ACC112 (cell line): ENCODE measurements at regions not wholly inside any gene's neighbourhood (a gene's known extent, or its start where the extent isn't known, plus 50 kb on each side); places are given as distances from the start of the nearest gene placed in this dataset.

Experiments used
- H2AFZ ChIP-seq: fragments of 200-600 bp; sonication (generic); one replicate; pipeline ENCODE4 v1.6.0; 2017; ENCODE audit warnings: antibody characterized with exemption, low read length; ENCODE audit not compliant: unreplicated experiment
- H3K27ac ChIP-seq: fragments of 200-600 bp; sonication (generic); 2 replicates; pipeline ENCODE4 v1.5.1; 2014; ENCODE audit warnings: low read depth, mild to moderate bottlenecking, antibody characterized with exemption, low read length, moderate library complexity
- H3K27me3 ChIP-seq: fragments of 200-600 bp; sonication (generic); 2 replicates; pipeline ENCODE4 v1.6.1; 2014; ENCODE audit warnings: mild to moderate bottlenecking, antibody characterized with exemption, low read length, moderate library complexity, mixed read lengths; ENCODE audit not compliant: insufficient read depth
- H3K36me3 ChIP-seq: fragments of 200-600 bp; sonication (generic); 2 replicates; pipeline ENCODE4 v1.6.1; 2016; ENCODE audit warnings: mild to moderate bottlenecking, antibody characterized with exemption, low read length, moderate library complexity, mixed read lengths; ENCODE audit not compliant: insufficient read depth
- H3K4me1 ChIP-seq: fragments of 200-600 bp; sonication (generic); one replicate; pipeline ENCODE4 v1.6.1; 2016; ENCODE audit warnings: low read length, mixed read lengths; ENCODE audit not compliant: insufficient read depth, unreplicated experiment, control insufficient read depth
- H3K4me3 ChIP-seq: fragments of 200-600 bp; sonication (generic); 2 replicates; pipeline ENCODE4 v1.5.1; 2014; ENCODE audit warnings: mild to moderate bottlenecking, low read depth, low read length
- H3K79me2 ChIP-seq: fragments of 200-600 bp; sonication (generic); one replicate; pipeline ENCODE4 v1.6.0; 2016; ENCODE audit warnings: low read length; ENCODE audit not compliant: control insufficient read depth, unreplicated experiment, insufficient read depth

DNA sequence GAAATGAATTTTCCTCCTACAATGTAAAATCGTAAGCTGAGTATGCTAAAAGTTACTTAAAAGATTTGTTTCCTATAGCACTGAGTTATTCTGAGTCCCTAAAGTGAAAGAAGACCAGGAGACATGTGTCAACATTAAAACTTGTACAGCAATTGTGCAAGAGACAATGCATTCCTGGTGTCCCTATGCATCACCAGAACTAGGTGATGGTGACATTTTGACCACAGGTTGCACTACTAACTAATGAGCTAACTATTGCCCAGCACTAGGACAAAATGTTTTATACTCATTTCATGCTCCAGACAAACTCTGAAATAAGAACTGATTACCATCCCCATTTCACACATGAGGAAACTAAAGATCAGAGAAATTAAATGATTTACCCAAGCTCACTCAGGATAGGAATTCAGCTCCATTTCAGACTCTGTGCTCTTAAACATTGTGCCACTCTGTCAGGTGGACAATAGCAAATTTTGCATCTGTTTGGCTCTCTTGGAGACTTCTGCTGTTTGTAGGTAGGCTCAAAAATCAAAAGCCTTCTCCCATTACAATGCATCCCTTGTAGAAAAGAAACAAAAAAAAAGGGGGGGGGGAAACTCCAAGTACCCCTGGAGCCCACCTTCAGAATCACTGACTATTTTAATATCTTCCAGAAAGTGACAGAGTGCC is 269.2 kb downstream of the ACTL7B start:
- Histone ChIP-seq H3K4me3 (no peak overlapping the region), H3K36me3 (no peaks in the 10 kb centered on the region), H3K27me3 (peaks cover 21% of the 10 kb centered on the region), H2AFZ (no peak overlapping the region), H3K79me2 (no peaks in the 10 kb centered on the region), H3K4me1 (peaks cover 6% of the 10 kb centered on the region), H3K27ac (no peak overlapping the region)

DNA sequence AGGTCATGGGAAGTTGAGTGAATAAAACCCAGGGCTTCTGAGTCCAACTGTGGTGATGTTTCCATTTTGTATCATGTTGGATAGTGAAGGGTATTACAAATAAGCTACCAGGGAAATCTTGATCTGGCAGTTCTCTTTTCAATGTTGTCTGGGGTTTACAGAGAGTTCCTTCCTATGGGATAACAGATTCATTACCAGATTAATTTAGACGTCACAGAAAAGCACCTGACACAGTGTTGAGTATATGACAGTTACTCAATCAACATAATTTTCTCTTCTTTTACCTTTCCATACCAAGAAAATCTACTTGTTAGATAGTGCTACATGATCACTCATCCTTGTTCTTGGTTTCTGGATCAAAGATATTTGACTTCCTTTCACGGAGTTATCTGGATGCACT is 270.9 kb downstream of the ACTL7B start:
- no peak overlapping the region for H2AFZ ChIP-seq
- H3K79me2 ChIP-seq, result no peaks in the 10 kb centered on the region
- H3K36me3 ChIP-seq, result no peaks in the 10 kb centered on the region
- no peak overlapping the region for H3K27ac ChIP-seq
- peaks cover 12% of the 10 kb centered on the region for H3K4me1 ChIP-seq
- H3K27me3 ChIP-seq, result peaks cover 15% of the 10 kb centered on the region
- H3K4me3 ChIP-seq, result no peak overlapping the region

- H3K4me3 ChIP-seq, result no peak overlapping the region
- peaks cover 16% of the 10 kb centered on the region for H3K4me1 ChIP-seq
- no peaks in the 10 kb centered on the region for H3K79me2 ChIP-seq
- H3K27ac ChIP-seq, result no peak overlapping the region
- no peaks in the 10 kb centered on the region for H3K36me3 ChIP-seq
- H2AFZ ChIP-seq, result no peak overlapping the region
- H3K27me3 ChIP-seq, result peaks cover 11% of the 10 kb centered on the region
Measured at GRCh38 chr9:108582726-108583125, 273.1 kb downstream of the ACTL7B start.

DNA sequence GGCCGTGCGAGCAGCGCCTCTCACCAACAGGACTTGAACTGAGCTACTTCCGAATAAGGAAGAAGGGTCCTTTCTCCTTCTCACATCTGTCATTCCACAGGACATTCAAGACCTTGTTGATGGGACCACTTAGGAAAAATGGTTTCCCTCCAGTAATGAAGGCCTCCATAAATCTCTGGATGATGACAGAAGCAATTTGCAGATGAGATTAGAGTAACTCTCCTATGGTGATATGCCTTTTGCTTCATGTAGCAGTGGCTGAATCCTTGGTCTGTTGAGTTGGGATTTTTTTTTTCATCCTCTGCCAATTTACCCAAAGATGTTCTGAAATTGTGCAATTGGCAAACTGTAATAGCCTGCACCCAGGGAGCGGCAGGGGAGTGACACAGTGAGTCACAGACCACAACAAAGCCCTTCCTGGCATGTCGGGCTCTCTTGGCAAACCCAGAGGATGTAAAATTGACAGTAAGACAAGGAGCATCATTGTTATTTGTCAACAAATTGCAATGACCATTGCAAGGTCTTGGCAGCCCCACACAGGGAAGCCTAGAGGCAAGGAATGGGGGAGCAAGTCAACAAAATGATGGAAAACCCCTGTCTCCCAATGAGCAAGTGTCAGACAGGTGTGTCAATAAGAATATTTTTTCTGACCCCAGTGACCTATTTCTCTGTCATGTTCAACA is 275.9 kb downstream of the ACTL7B start:
- H3K4me3 ChIP-seq, result no peak overlapping the region

DNA sequence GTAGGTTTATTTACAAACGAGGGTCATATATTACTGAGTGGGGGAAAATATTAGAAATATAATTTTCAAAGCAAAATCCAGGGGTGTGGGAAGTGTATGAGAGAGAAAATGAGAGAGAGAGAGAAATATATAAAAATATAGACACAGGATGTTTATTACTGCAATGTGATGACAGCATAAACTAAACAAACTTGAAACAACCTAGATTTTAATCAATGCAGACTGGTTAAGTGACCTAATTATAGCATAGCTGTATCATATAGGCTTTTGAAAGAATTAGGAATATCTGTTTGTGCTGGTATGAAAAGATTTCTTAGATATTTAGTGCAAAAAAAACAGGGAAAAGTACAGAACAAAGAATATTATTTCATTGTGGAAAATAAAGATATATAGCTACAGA is 280.5 kb downstream of the ACTL7B start:
- no peak overlapping the region for H3K27ac ChIP-seq
- no peak overlapping the region for H2AFZ ChIP-seq
- H3K27me3 ChIP-seq, result peaks cover 17% of the 10 kb centered on the region; the same call in 1 of the 2 replicates
- no peak overlapping the region for H3K4me3 ChIP-seq
- peaks cover 8% of the 10 kb centered on the region for H3K4me1 ChIP-seq
- no peaks in the 10 kb centered on the region for H3K79me2 ChIP-seq
- no peaks in the 10 kb centered on the region for H3K36me3 ChIP-seq

More for the DNA sequence above, 275.9 kb downstream of the ACTL7B start:
- H2AFZ ChIP-seq, result no peak overlapping the region
- no peak overlapping the region for H3K27ac ChIP-seq
- H3K79me2 ChIP-seq, result no peaks in the 10 kb centered on the region
- H3K36me3 ChIP-seq, result no peaks in the 10 kb centered on the region
- peaks cover 10% of the 10 kb centered on the region for H3K4me1 ChIP-seq
- H3K27me3 ChIP-seq, result peaks cover 21% of the 10 kb centered on the region

GRCh38 chr9:108569624-108570023 is 286.2 kb downstream of the ACTL7B start:
- Histone ChIP-seq H3K4me3 (no peak overlapping the region), H3K27me3 (no peaks in the 10 kb centered on the region), H3K4me1 (peaks cover 4% of the 10 kb centered on the region), H3K27ac (no peak overlapping the region), H3K79me2 (no peaks in the 10 kb centered on the region), H3K36me3 (no peaks in the 10 kb centered on the region), H2AFZ (no peak overlapping the region)

DNA sequence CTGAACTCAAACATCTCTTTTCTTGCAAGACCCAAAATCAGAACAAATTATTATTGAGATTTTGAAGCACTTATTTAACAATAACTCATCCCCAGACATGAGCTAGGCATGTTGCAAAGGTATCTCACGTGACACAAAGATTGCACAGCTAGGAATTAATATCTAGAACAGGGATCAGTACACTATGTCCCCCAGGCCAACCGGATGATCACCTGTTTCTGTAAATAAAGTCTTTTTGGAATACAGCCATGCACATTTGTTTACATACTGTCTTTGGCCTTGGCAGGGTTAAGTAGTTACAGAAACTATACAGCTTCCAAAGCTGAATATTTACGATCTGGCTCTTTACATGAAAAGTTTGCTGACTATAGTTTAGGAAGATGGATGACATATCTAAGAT is 287.7 kb downstream of the ACTL7B start:
- H3K27ac ChIP-seq, result no peak overlapping the region
- no peaks in the 10 kb centered on the region for H3K27me3 ChIP-seq
- H3K4me3 ChIP-seq, result no peak overlapping the region
- H3K79me2 ChIP-seq, result no peaks in the 10 kb centered on the region
- peaks cover 4% of the 10 kb centered on the region for H3K4me1 ChIP-seq
- H3K36me3 ChIP-seq, result no peaks in the 10 kb centered on the region
- no peak overlapping the region for H2AFZ ChIP-seq

GRCh38 chr9:108567571-108567970 is 288.2 kb downstream of the ACTL7B start:
- H3K27me3 ChIP-seq, result no peaks in the 10 kb centered on the region
- H3K4me1 ChIP-seq, result peaks cover 4% of the 10 kb centered on the region
- no peaks in the 10 kb centered on the region for H3K36me3 ChIP-seq
- H3K4me3 ChIP-seq, result no peak overlapping the region
- H3K79me2 ChIP-seq, result no peaks in the 10 kb centered on the region
- no peak overlapping the region for H3K27ac ChIP-seq
- H2AFZ ChIP-seq, result no peak overlapping the region

GRCh38 chr9:108565651-108566378 is 290.0 kb downstream of the ACTL7B start:
- Histone ChIP-seq H3K79me2 (no peaks in the 10 kb centered on the region), H3K27me3 (no peaks in the 10 kb centered on the region), H3K27ac (no peak overlapping the region), H2AFZ (no peak overlapping the region), H3K36me3 (no peaks in the 10 kb centered on the region), H3K4me1 (peaks cover 4% of the 10 kb centered on the region), H3K4me3 (no peak overlapping the region)

- Histone ChIP-seq H3K79me2 (no peaks in the 10 kb centered on the region), H3K27me3 (no peaks in the 10 kb centered on the region), H3K4me1 (peaks cover 4% of the 10 kb centered on the region), H3K4me3 (no peak overlapping the region), H3K27ac (no peak overlapping the region), H3K36me3 (no peaks in the 10 kb centered on the region), H2AFZ (no peak overlapping the region)
Measured at GRCh38 chr9:108562176-108562575, 293.6 kb downstream of the ACTL7B start.
